ENCODE measurements at regions not wholly inside any gene's neighbourhood (a gene's known extent, or its start where the extent isn't known, plus 50 kb on each side); places are given as distances from the start of the nearest gene placed in this dataset.

DNA sequence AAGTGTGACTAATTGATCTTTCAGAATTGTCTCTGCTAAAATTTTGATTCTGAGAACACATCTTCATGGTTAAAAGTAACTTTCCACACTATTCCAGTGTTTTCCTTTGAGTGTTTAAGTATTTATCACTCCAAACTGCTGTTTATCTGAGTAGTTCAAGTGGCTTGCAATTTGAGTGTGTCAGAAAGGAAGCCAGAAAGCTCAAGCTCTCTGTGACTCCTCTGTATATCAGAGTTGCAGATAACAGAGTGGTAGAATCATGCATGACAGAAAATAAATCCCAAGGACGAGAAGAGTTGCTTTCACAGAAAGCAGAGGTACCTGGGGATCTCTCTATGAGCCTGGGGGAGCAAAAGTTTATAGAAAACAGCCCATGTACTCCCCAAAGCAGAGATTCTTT is 130.0 kb downstream of the CYB561 start:
- DNase-seq (ENCODE audit: extremely low read depth, low read depth) = no peak
- TF ChIP-seq, protein P1, sequence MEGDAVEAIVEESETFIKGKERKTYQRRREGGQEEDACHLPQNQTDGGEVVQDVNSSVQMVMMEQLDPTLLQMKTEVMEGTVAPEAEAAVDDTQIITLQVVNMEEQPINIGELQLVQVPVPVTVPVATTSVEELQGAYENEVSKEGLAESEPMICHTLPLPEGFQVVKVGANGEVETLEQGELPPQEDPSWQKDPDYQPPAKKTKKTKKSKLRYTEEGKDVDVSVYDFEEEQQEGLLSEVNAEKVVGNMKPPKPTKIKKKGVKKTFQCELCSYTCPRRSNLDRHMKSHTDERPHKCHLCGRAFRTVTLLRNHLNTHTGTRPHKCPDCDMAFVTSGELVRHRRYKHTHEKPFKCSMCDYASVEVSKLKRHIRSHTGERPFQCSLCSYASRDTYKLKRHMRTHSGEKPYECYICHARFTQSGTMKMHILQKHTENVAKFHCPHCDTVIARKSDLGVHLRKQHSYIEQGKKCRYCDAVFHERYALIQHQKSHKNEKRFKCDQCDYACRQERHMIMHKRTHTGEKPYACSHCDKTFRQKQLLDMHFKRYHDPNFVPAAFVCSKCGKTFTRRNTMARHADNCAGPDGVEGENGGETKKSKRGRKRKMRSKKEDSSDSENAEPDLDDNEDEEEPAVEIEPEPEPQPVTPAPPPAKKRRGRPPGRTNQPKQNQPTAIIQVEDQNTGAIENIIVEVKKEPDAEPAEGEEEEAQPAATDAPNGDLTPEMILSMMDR (IDR thresholded peaks at IDR 0.05; ENCODE audit: low read depth, low read length) = no peak

DNA sequence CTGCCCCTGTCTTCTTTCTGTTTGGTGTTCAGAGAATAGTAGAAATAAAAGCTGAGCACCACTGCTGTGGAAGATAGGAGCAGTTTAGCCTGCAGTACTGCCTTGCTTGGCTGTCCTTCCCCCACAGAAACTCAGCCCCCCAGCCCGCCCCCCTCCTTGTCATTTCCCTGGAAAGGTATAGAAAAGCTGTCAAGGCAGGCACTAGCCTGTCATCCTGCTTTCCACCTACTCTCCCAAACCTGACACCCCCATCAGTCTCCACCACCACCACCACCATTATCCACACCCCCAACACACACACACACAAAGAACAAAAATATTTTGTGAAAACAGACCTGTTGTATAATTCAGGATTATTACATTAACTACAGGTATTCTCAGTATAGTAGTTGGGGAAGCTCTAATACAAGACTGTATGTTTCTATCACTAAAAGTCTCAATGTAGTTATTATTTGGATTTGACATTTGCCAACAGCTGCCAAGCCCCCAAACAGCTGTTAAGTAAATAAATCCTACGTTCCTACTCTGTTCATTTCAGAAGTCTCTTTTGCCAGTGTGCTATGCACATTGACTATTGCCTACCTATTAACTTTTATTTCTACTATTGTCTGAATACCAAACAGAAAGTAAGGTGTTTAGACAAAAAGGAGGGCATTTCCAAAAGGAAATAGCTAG is 128.8 kb downstream of the CYB561 start:
- no peak for DNase-seq (ENCODE audit: extremely low read depth, low read depth)
- TF ChIP-seq, protein P1 (IDR thresholded peaks at IDR 0.05; ENCODE audit: low read depth, low read length) = no peak

DNA sequence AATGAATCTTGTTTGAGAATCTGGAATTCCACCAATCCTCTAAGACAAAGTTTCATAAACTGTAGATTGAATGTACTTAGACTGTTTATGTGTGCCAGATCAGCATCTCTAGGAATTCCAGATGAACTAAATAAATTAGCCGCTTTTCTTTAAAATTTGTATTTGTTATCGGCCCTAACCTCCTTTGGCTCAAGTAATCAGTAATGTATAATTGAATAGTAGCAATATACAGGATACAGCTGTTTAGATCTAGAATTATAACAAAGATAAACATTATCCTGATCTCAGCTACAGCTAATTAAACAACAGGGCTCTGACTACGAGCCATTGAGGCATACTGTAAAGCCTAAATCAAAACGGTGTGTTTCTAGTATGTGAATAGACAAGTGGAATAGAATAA is 120.3 kb downstream of the CYB561 start:
- DNase-seq (ENCODE audit: extremely low read depth, low read depth) = no peak
- TF ChIP-seq, protein P1 (IDR thresholded peaks at IDR 0.05; ENCODE audit: low read depth, low read length) = no peak

DNA sequence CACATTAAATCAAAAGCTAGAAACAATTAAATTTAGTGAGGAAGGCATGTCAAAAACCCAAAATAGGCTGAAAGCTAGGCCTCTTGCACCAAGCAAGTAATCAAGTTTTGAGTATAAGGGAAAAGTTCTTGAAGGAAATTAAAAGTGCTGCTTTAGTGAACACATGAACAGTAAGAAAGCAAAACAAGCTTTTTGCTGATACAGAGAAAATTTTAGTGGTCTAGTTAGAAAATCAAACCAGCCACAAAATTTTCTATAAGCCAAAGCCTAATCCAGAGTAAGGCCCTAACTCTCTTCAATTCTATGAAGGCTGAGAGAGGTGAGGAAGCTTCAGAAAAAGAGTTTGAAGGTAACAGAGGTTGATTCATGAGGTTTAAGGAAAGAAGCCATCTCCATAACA is 116.2 kb downstream of the CYB561 start:
- TF ChIP-seq, protein P1 (IDR thresholded peaks at IDR 0.05; ENCODE audit: low read depth, low read length) = no peak
- DNase-seq (ENCODE audit: extremely low read depth, low read depth) = no peak

DNA sequence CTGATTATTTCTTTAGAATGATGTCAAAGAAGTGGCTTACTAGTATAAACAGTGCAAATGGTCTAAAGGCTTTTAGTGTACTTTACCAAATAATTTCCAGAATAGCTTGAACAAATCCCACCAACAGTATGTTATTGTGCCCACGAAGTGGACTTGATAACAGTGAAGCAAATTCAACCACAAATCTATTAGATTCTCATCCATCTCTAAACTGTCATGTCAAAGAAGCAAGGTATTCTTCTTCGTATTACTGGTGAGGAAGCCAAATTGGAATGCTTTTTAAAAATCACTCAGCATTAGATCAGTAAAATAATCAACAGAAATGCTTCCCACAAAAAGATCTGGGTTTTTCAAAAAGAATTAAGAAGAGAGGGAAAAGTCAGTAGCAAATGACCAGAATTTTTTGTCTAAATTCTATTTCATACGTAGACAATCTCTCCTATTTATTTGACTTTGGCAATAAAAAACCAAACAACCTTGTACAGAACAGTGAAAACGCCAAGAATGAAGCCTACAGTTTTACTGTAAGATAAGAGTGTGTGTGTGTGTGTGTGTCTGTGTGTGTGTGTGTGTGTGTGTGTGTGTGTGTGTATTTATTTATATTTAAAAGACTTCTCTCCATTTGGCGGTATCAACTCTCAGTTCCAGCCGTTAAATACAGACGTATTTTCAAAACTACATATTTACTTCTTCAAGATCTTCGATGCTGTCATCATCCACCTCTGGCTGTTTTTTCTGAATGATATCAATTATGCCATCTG is 114.6 kb downstream of the CYB561 start:
- TF ChIP-seq, protein P1 (IDR thresholded peaks at IDR 0.05; ENCODE audit: low read depth, low read length) = no peak
- no peak for DNase-seq (ENCODE audit: extremely low read depth, low read depth)

DNA sequence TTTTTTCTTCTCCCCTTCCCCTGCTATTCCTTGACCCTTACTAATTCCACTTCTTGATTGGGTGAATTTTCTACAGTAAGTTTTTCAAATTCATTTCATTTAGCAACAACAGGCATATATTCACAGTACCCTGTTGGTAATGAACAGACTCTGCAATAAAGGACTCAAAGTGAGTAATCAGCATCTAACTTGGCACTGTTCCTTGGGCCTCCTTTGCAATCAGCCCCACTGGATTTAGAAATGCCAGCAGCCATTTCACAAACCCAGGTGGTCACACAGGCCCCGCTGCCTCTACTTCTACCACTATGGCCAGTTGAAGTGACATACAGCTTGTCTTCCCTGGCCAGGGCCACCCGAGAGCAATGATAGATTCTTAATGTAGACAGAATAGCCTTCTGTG is 113.8 kb downstream of the CYB561 start:
- DNase-seq (ENCODE audit: extremely low read depth, low read depth) = no peak
- TF ChIP-seq, protein P1 (IDR thresholded peaks at IDR 0.05; ENCODE audit: low read depth, low read length) = no peak

DNA sequence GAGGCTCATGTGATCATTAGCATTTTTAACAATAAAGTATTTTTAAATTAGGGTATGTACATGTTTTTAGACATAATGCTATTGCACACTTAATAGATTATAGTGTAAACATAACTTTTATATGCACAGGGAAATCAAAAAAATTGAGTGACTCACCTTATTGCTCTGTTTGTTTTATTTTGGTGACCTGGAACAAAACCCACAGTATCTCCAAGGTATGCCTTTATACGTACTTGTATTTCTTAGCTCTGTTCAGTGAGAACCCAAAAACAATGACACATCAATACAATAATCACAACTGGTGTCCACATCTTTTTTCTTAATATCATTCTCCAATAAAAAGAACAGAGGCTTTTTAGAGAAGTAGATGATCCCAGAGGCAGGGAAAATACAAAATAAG is 112.2 kb downstream of the CYB561 start:
- TF ChIP-seq, protein P1 (IDR thresholded peaks at IDR 0.05; ENCODE audit: low read depth, low read length) = no peak
- no peak for DNase-seq (ENCODE audit: extremely low read depth, low read depth)

Data from AG09319 (cell line).